K562 (cell line): ENCODE measurements at regions not wholly inside any gene's neighbourhood (a gene's known extent, or its start where the extent isn't known, plus 50 kb on each side); places are given as distances from the start of the nearest gene placed in this dataset.

ENCODE experiments used
- HEY1 ChIP-seq: fragments of 250-450 bp; sonication (Bioruptor Pico); IDR thresholded peaks from 2 replicates; pipeline ENCODE4 v1.5.0; 2020; ENCODE audit warnings: mild to moderate bottlenecking, moderate library complexity, borderline replicate concordance
- IRF2 ChIP-seq: sonication (generic); formaldehyde crosslinking; IDR thresholded peaks from 2 replicates; pipeline ENCODE4 v1.8.1; 2022; ENCODE audit warnings: mild to moderate bottlenecking, missing genetic modification reagents
- SMC3 ChIP-seq: conservative IDR thresholded peaks from 2 replicates; pipeline ENCODE4 v1.6.1; 2011; ENCODE audit warnings: low read depth, low read length, improper control_type of control experiment; ENCODE audit not compliant: insufficient read depth
- TF ChIP-seq, protein P1 (sequence below): sonication (generic); formaldehyde crosslinking; IDR thresholded peaks from 2 replicates; pipeline ENCODE4 v1.8.0; 2023; ENCODE audit warnings: missing genetic modification reagents, mild to moderate bottlenecking, borderline replicate concordance
- TF ChIP-seq, protein P2 (sequence below): IDR thresholded peaks from 2 replicates; pipeline ENCODE4 v1.6.1; 2011; ENCODE audit not compliant: insufficient read length; ENCODE audit errors: extremely low read depth
- TF ChIP-seq, protein P3 (sequence below), 2 experiments: fragments of 450-650 bp; formaldehyde crosslinking in 1 of 2; IDR thresholded peaks; 2 replicates each; pipeline versions ENCODE4 v1.4.0 to v1.6.1; 2014 to 2020; ENCODE audit warnings: mild to moderate bottlenecking in 2 of 2, borderline replicate concordance in 1 of 2, low read depth in 1 of 2
- TF ChIP-seq, protein P4 (sequence below): sonication (generic); formaldehyde crosslinking; IDR thresholded peaks from 2 replicates; pipeline ENCODE4 v1.4.0; 2020; ENCODE audit warnings: mild to moderate bottlenecking, missing genetic modification reagents

DNA sequence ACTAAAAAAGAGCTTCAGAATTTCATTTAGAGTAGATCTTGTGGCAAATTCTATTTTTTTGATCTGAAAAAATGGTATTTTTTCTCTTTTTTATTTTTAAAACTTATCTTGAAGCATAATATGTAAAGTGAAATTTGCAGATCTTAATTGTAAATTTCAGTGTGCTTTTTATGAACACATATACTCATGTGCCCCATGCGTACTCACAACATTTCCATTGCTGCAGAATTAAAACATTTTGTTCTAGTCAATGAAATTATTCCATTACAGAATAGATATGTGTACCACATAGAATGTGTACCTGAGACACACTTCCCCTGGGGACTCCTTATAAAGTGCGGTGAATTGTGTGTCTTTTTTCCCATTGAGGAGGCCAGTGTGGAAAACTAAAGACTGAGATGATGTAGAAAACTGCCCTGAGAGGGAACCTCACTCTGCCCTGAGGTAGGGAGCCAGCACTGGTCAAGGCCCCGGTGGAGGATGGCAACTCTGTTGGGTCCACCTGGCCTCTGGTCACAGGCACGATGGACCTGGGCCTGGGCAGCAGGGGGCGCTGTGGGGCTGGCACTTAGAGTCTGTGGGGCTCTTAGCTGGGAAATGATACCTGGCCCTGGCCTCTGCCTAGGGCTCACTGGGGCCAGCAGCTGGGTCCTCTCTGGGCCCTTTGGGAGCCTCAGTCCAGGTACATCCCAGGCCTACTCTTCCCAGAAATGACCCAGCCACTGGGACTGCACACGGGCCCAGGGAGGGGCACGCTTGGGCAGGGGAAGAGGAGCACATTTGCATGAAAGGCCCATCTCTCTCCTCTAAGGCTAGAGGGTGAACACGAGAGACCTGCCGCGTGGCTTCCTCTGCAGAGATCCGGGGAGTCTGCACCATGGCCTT is 77.9 kb upstream of the TOP3B start (continued):
- TF ChIP-seq, protein P1, sequence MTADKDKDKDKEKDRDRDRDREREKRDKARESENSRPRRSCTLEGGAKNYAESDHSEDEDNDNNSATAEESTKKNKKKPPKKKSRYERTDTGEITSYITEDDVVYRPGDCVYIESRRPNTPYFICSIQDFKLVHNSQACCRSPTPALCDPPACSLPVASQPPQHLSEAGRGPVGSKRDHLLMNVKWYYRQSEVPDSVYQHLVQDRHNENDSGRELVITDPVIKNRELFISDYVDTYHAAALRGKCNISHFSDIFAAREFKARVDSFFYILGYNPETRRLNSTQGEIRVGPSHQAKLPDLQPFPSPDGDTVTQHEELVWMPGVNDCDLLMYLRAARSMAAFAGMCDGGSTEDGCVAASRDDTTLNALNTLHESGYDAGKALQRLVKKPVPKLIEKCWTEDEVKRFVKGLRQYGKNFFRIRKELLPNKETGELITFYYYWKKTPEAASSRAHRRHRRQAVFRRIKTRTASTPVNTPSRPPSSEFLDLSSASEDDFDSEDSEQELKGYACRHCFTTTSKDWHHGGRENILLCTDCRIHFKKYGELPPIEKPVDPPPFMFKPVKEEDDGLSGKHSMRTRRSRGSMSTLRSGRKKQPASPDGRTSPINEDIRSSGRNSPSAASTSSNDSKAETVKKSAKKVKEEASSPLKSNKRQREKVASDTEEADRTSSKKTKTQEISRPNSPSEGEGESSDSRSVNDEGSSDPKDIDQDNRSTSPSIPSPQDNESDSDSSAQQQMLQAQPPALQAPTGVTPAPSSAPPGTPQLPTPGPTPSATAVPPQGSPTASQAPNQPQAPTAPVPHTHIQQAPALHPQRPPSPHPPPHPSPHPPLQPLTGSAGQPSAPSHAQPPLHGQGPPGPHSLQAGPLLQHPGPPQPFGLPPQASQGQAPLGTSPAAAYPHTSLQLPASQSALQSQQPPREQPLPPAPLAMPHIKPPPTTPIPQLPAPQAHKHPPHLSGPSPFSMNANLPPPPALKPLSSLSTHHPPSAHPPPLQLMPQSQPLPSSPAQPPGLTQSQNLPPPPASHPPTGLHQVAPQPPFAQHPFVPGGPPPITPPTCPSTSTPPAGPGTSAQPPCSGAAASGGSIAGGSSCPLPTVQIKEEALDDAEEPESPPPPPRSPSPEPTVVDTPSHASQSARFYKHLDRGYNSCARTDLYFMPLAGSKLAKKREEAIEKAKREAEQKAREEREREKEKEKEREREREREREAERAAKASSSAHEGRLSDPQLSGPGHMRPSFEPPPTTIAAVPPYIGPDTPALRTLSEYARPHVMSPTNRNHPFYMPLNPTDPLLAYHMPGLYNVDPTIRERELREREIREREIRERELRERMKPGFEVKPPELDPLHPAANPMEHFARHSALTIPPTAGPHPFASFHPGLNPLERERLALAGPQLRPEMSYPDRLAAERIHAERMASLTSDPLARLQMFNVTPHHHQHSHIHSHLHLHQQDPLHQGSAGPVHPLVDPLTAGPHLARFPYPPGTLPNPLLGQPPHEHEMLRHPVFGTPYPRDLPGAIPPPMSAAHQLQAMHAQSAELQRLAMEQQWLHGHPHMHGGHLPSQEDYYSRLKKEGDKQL (CRISPR knock-in tag): peak; percentile 96; the same call in 1 of the 2 replicates
- TF ChIP-seq IRF2 (CRISPR knock-in tag) (peak; percentile 74; the same call in 1 of the 2 replicates), SMC3 (peak; percentile 98), HEY1 (CRISPR knock-in tag) (no peak)
- TF ChIP-seq, protein P2, sequence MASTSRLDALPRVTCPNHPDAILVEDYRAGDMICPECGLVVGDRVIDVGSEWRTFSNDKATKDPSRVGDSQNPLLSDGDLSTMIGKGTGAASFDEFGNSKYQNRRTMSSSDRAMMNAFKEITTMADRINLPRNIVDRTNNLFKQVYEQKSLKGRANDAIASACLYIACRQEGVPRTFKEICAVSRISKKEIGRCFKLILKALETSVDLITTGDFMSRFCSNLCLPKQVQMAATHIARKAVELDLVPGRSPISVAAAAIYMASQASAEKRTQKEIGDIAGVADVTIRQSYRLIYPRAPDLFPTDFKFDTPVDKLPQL: no peak
- TF ChIP-seq, protein P3, sequence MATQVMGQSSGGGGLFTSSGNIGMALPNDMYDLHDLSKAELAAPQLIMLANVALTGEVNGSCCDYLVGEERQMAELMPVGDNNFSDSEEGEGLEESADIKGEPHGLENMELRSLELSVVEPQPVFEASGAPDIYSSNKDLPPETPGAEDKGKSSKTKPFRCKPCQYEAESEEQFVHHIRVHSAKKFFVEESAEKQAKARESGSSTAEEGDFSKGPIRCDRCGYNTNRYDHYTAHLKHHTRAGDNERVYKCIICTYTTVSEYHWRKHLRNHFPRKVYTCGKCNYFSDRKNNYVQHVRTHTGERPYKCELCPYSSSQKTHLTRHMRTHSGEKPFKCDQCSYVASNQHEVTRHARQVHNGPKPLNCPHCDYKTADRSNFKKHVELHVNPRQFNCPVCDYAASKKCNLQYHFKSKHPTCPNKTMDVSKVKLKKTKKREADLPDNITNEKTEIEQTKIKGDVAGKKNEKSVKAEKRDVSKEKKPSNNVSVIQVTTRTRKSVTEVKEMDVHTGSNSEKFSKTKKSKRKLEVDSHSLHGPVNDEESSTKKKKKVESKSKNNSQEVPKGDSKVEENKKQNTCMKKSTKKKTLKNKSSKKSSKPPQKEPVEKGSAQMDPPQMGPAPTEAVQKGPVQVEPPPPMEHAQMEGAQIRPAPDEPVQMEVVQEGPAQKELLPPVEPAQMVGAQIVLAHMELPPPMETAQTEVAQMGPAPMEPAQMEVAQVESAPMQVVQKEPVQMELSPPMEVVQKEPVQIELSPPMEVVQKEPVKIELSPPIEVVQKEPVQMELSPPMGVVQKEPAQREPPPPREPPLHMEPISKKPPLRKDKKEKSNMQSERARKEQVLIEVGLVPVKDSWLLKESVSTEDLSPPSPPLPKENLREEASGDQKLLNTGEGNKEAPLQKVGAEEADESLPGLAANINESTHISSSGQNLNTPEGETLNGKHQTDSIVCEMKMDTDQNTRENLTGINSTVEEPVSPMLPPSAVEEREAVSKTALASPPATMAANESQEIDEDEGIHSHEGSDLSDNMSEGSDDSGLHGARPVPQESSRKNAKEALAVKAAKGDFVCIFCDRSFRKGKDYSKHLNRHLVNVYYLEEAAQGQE (IDR thresholded peaks at IDR 0.05; ENCODE audit: borderline replicate concordance): no peak
- TF ChIP-seq, protein P3 (CRISPR knock-in tag; IDR thresholded peaks at IDR 0.05; ENCODE audit: low read depth): peak; percentile 65; the same call in 1 of the 2 replicates
- TF ChIP-seq, protein P4, sequence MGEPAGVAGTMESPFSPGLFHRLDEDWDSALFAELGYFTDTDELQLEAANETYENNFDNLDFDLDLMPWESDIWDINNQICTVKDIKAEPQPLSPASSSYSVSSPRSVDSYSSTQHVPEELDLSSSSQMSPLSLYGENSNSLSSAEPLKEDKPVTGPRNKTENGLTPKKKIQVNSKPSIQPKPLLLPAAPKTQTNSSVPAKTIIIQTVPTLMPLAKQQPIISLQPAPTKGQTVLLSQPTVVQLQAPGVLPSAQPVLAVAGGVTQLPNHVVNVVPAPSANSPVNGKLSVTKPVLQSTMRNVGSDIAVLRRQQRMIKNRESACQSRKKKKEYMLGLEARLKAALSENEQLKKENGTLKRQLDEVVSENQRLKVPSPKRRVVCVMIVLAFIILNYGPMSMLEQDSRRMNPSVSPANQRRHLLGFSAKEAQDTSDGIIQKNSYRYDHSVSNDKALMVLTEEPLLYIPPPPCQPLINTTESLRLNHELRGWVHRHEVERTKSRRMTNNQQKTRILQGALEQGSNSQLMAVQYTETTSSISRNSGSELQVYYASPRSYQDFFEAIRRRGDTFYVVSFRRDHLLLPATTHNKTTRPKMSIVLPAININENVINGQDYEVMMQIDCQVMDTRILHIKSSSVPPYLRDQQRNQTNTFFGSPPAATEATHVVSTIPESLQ (CRISPR knock-in tag): no peak
